GM12878 (cell line): ENCODE measurements at regions not wholly inside any gene's neighbourhood (a gene's known extent, or its start where the extent isn't known, plus 50 kb on each side); places are given as distances from the start of the nearest gene placed in this dataset.

Experiments used
- ATAC-seq: fragments of 200-7000 bp; cut with Tn5 transposase; 3 replicates; pipeline ENCODE4 v1.9.1; 2020; ENCODE audit warnings: mild to moderate bottlenecking, moderate library complexity
- BruUV-seq: library from RNA; stranded (reverse); fragments of 400-500 nt; replicated peaks from 2 replicates; lab custom pipeline; 2021; lab: Mats Ljungman, UMichigan
- CTCF ChIA-PET: fragments of 300-600 bp; sonication (Branson Sonifier 250); formaldehyde crosslinking; extraction: SDS; loops from one replicate; lab custom pipeline; 2021; ENCODE audit warnings: inconsistent platforms; lab: Yijun Ruan, JAX
- POLR2A ChIA-PET: fragments of 350-600 bp; formaldehyde crosslinking; extraction: SDS; loops from one replicate; lab custom pipeline; 2021; ENCODE audit warnings: inconsistent platforms; lab: Charles Lee
- RAD21 ChIA-PET: fragments of 300-600 bp; sonication (Branson Sonifier 250); formaldehyde crosslinking; loops from one replicate; lab custom pipeline; 2023; ENCODE audit warnings: antibody characterized with exemption; ENCODE audit not compliant: unreplicated experiment; lab: Charles Lee
- SMC1A ChIA-PET: fragments of 300-600 bp; sonication (Branson Sonifier 250); formaldehyde crosslinking; loops from one replicate; lab custom pipeline; 2023; ENCODE audit not compliant: unreplicated experiment, uncharacterized antibody; lab: Charles Lee
- DNase-seq: peaks from one replicate; pipeline ENCODE4 v3.0.0-alpha.2; 2011; ENCODE audit warnings: low read depth, low spot score
- FAIRE-seq: peaks from 3 replicates; lab custom pipeline; 2011; peaks lifted over from hg19 to GRCh38; lab: Jason Lieb, UNC
- H2AFZ ChIP-seq: 2 replicates; pipeline ENCODE4 v1.6.0; 2011; ENCODE audit warnings: low read depth, low read length, control low read depth; ENCODE audit not compliant: control insufficient read depth
- H3K27ac ChIP-seq: 2 replicates; pipeline ENCODE4 v1.5.1; 2011; ENCODE audit warnings: control low read depth; ENCODE audit not compliant: control insufficient read depth, insufficient read depth
- H3K27me3 ChIP-seq, 2 experiments: replicated peaks in 1 of 2; 2 replicates each; pipeline versions ENCODE4 v1.6.0 to v1.6.1; 2011; ENCODE audit warnings: low read length in 1 of 2; ENCODE audit not compliant: control insufficient read depth in 2 of 2, insufficient read depth in 2 of 2
- H3K36me3 ChIP-seq, 2 experiments: 2 replicates each; pipeline ENCODE4 v1.5.1; 2011; ENCODE audit warnings: low read length in 1 of 2; ENCODE audit not compliant: control insufficient read depth in 2 of 2, insufficient read depth in 2 of 2
- H3K4me1 ChIP-seq: 2 replicates; pipeline ENCODE4 v1.6.1; 2011; ENCODE audit warnings: mild to moderate bottlenecking, low read length, moderate library complexity, mixed read lengths; ENCODE audit not compliant: control insufficient read depth, insufficient read depth
- H3K4me2 ChIP-seq: 2 replicates; pipeline ENCODE4 v1.6.0; 2011; ENCODE audit warnings: control low read depth; ENCODE audit not compliant: control insufficient read depth, insufficient read depth
- H3K4me3 ChIP-seq: fragments of 200-600 bp; sonication (generic); 2 replicates; pipeline ENCODE4 v1.5.1; 2016
- H3K79me2 ChIP-seq: 2 replicates; pipeline ENCODE4 v1.6.0; 2011; ENCODE audit warnings: low read length; ENCODE audit not compliant: control insufficient read depth, insufficient read depth
- H3K9ac ChIP-seq: 2 replicates; pipeline ENCODE4 v1.8.0; 2011; ENCODE audit warnings: low read length, control low read depth, mixed read lengths; ENCODE audit not compliant: control insufficient read depth, insufficient read depth
- H3K9me3 ChIP-seq: replicated peaks from 3 replicates; pipeline ENCODE4 v1.5.1; 2011; ENCODE audit warnings: mild to moderate bottlenecking, low read length; ENCODE audit not compliant: control insufficient read depth, insufficient read depth
- H4K20me1 ChIP-seq: 2 replicates; pipeline ENCODE4 v1.6.0; 2011; ENCODE audit not compliant: control insufficient read depth, insufficient read depth
- CHD4 ChIP-seq: fragments of 200-600 bp; sonication (generic); IDR thresholded peaks from 2 replicates; pipeline ENCODE4 v1.6.1; 2016; ENCODE audit warnings: mild to moderate bottlenecking
- GABPA ChIP-seq: IDR thresholded peaks from 2 replicates; pipeline ENCODE4 v1.6.1; 2014; ENCODE audit warnings: antibody characterized with exemption, low read depth, mild to moderate bottlenecking, inconsistent platforms
- NFYB ChIP-seq: IDR thresholded peaks from 2 replicates; pipeline ENCODE4 v1.6.1; 2011; ENCODE audit warnings: low read depth, mild to moderate bottlenecking, low read length, improper control_type of control experiment, moderate library complexity; ENCODE audit not compliant: insufficient read depth
- NRF1 ChIP-seq: conservative IDR thresholded peaks from 2 replicates; pipeline ENCODE4 v1.6.1; 2011; ENCODE audit warnings: mild to moderate bottlenecking, low read depth, low read length, improper control_type of control experiment
- POLR2A ChIP-seq: IDR thresholded peaks from 2 replicates; pipeline ENCODE4 v1.6.1; 2011; ENCODE audit warnings: low read depth, mild to moderate bottlenecking, low read length
- RAD21 ChIP-seq: IDR thresholded peaks from 2 replicates; pipeline ENCODE4 v1.6.1; 2011; ENCODE audit warnings: mild to moderate bottlenecking, low read depth, low read length, moderate library complexity; ENCODE audit not compliant: insufficient read depth
- RBBP5 ChIP-seq: fragments of 200-600 bp; sonication (generic); conservative IDR thresholded peaks from 2 replicates; pipeline ENCODE4 v1.6.1; 2016
- SIX5 ChIP-seq: IDR thresholded peaks from 2 replicates; pipeline ENCODE4 v1.6.1; 2011; ENCODE audit warnings: mild to moderate bottlenecking, low read depth, low read length, moderate library complexity; ENCODE audit not compliant: severe bottlenecking
- SMAD5 ChIP-seq: IDR thresholded peaks from 2 replicates; pipeline ENCODE4 v1.6.1; 2016; ENCODE audit warnings: antibody characterized with exemption, low read depth
- SREBF1 ChIP-seq: IDR thresholded peaks from 2 replicates; pipeline ENCODE4 v1.6.1; 2012; ENCODE audit warnings: mild to moderate bottlenecking, low read length
- ZBED1 ChIP-seq: IDR thresholded peaks from 2 replicates; pipeline ENCODE4 v1.6.1; 2016; ENCODE audit warnings: borderline replicate concordance
- ZNF274 ChIP-seq: IDR thresholded peaks from one replicate; pipeline ENCODE4 v1.8.0; 2011; ENCODE audit not compliant: insufficient read length, insufficient read depth
- ZZZ3 ChIP-seq: IDR thresholded peaks from 2 replicates; pipeline ENCODE4 v1.6.1; 2011; ENCODE audit warnings: low read depth; ENCODE audit not compliant: control insufficient read depth, insufficient read length
- WGBS: methylation state at CpG from one replicate; pipeline ENCODE4 v1.1.6; 2016; ENCODE audit warnings: low lambda C conversion rate; ENCODE audit not compliant: insufficient replicate concordance, insufficient coverage; ENCODE audit errors: missing lambda C conversion rate; 5-methylcytosine and 5-hydroxymethylcytosine counted together
- in situ Hi-C: fragments of 300-500 bp; cut with MboI; formaldehyde crosslinking; loops from 9 replicates; pipeline ENCODE4 v1.14.3; 2018; ENCODE audit warnings: mixed read lengths
- intact Hi-C: fragments of 100-400 bp; cut with micrococcal nuclease; formaldehyde crosslinking; loops from one replicate; pipeline ENCODE4 v1.14.2; 2022; ENCODE audit not compliant: unreplicated experiment
- TF ChIP-seq, protein P1 (sequence below): fragments of 450-650 bp; IDR thresholded peaks from 2 replicates; pipeline ENCODE4 v1.6.1; 2016; ENCODE audit warnings: mild to moderate bottlenecking
- TF ChIP-seq, protein P2 (sequence below): IDR thresholded peaks from 2 replicates; pipeline ENCODE4 v1.6.1; 2012; ENCODE audit warnings: mild to moderate bottlenecking, low read depth, low read length
- TF ChIP-seq, protein P3 (sequence below): fragments of 150-350 bp; IDR thresholded peaks from 2 replicates; pipeline ENCODE4 v1.6.1; 2014; ENCODE audit warnings: mild to moderate bottlenecking, low read depth, low read length
- TF ChIP-seq, protein P4 (sequence below): IDR thresholded peaks from 2 replicates; pipeline ENCODE4 v1.6.1; 2011; ENCODE audit warnings: borderline replicate concordance, low read depth, mild to moderate bottlenecking, moderate library complexity, low read length; ENCODE audit not compliant: insufficient read depth, poor library complexity, severe bottlenecking

DNA sequence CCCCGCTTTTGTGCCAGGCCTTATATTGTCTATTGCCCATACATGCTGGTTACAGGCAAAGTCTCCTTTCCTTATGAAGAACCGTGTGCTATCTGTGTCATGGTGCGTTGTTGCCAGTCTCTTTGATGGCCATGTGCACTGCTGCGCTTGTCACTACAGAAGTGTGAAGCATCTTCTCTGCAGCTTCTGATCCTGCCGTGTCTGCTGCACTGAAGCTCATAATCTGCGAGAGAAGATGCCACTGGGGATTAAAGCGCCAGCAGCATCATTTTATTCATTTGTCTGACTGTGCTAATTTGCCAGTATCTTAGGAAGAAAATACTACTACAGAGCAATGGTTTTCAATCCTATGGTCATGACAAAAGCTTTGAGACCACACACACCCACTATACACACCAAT, 330.1 kb downstream of the FAT3 start:
- no peak for DNase-seq
- no peaks in the 10 kb centered on the region for H4K20me1 ChIP-seq
- TF ChIP-seq NFYB (no peak), CHD4 (no peak), ZZZ3 (no peak), GABPA (no peak), NRF1 (no peak), RBBP5 (no peak), SIX5 (no peak), ZNF274 (no peak), ZBED1 (no peak), SREBF1 (no peak), POLR2A (no peak), SMAD5 (no peak), RAD21 (no peak)
- TF ChIP-seq, protein P1, sequence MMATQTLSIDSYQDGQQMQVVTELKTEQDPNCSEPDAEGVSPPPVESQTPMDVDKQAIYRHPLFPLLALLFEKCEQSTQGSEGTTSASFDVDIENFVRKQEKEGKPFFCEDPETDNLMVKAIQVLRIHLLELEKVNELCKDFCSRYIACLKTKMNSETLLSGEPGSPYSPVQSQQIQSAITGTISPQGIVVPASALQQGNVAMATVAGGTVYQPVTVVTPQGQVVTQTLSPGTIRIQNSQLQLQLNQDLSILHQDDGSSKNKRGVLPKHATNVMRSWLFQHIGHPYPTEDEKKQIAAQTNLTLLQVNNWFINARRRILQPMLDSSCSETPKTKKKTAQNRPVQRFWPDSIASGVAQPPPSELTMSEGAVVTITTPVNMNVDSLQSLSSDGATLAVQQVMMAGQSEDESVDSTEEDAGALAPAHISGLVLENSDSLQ: no peak
- TF ChIP-seq, protein P2, sequence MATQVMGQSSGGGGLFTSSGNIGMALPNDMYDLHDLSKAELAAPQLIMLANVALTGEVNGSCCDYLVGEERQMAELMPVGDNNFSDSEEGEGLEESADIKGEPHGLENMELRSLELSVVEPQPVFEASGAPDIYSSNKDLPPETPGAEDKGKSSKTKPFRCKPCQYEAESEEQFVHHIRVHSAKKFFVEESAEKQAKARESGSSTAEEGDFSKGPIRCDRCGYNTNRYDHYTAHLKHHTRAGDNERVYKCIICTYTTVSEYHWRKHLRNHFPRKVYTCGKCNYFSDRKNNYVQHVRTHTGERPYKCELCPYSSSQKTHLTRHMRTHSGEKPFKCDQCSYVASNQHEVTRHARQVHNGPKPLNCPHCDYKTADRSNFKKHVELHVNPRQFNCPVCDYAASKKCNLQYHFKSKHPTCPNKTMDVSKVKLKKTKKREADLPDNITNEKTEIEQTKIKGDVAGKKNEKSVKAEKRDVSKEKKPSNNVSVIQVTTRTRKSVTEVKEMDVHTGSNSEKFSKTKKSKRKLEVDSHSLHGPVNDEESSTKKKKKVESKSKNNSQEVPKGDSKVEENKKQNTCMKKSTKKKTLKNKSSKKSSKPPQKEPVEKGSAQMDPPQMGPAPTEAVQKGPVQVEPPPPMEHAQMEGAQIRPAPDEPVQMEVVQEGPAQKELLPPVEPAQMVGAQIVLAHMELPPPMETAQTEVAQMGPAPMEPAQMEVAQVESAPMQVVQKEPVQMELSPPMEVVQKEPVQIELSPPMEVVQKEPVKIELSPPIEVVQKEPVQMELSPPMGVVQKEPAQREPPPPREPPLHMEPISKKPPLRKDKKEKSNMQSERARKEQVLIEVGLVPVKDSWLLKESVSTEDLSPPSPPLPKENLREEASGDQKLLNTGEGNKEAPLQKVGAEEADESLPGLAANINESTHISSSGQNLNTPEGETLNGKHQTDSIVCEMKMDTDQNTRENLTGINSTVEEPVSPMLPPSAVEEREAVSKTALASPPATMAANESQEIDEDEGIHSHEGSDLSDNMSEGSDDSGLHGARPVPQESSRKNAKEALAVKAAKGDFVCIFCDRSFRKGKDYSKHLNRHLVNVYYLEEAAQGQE: no peak
- TF ChIP-seq, protein P3, sequence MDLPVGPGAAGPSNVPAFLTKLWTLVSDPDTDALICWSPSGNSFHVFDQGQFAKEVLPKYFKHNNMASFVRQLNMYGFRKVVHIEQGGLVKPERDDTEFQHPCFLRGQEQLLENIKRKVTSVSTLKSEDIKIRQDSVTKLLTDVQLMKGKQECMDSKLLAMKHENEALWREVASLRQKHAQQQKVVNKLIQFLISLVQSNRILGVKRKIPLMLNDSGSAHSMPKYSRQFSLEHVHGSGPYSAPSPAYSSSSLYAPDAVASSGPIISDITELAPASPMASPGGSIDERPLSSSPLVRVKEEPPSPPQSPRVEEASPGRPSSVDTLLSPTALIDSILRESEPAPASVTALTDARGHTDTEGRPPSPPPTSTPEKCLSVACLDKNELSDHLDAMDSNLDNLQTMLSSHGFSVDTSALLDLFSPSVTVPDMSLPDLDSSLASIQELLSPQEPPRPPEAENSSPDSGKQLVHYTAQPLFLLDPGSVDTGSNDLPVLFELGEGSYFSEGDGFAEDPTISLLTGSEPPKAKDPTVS: no peak
- TF ChIP-seq, protein P4, sequence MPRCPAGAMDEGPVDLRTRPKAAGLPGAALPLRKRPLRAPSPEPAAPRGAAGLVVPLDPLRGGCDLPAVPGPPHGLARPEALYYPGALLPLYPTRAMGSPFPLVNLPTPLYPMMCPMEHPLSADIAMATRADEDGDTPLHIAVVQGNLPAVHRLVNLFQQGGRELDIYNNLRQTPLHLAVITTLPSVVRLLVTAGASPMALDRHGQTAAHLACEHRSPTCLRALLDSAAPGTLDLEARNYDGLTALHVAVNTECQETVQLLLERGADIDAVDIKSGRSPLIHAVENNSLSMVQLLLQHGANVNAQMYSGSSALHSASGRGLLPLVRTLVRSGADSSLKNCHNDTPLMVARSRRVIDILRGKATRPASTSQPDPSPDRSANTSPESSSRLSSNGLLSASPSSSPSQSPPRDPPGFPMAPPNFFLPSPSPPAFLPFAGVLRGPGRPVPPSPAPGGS: no peak
- TF ChIP-seq, all 136 proteins: peak for 0
- SMC1A ChIA-PET: interaction anchor here (1.2 kb wide), 1 partner anchor 95 kb away, joined by 3 read pairs; no protein-coding TSS in a partner anchor
- Histone ChIP-seq H3K4me1 (no peaks in the 10 kb centered on the region), H3K79me2 (no peaks in the 10 kb centered on the region), H3K4me3 (no peak overlapping the region), H2AFZ (no peak overlapping the region), H3K4me2 (no peak overlapping the region), H3K9me3 (no peaks in the 10 kb centered on the region), H3K27me3 (no peaks in the 10 kb centered on the region), H3K36me3 (no peaks in the 10 kb centered on the region), H3K27ac (no peak overlapping the region), H3K9ac (no peak overlapping the region)
- no TSS peak for BruUV-seq
- intact Hi-C loops: no loop called here
- ATAC-seq (no peak), FAIRE-seq (no peak)
- CTCF ChIA-PET: no interaction called here
- RAD21 ChIA-PET: no interaction called here
- WGBS: 59% methylated on average over 7 of the region's 7 CpGs
- in situ Hi-C loops: no loop called here
- POLR2A ChIA-PET: no interaction called here
